GM23338 (cell line): ENCODE measurements at regions not wholly inside any gene's neighbourhood (a gene's known extent, or its start where the extent isn't known, plus 50 kb on each side); places are given as distances from the start of the nearest gene placed in this dataset.
A peak's percentile ranks its signal among the peaks of the same experiment; 100 is the strongest.

ENCODE experiments used
- ATAC-seq: fragments of 200-7000 bp; cut with Tn5 transposase; 3 replicates; pipeline ENCODE4 v1.9.1; 2020
- DNase-seq: peaks from one replicate; pipeline ENCODE4 v3.0.0-alpha.2; 2015; ENCODE audit warnings: low spot score
- H2AFZ ChIP-seq: fragments of 200-600 bp; sonication (generic); 2 replicates; pipeline ENCODE4 v1.8.0; 2016; ENCODE audit warnings: antibody characterized with exemption, mild to moderate bottlenecking, moderate library complexity
- H3F3A ChIP-seq: fragments of 200-600 bp; sonication (generic); replicated peaks from 2 replicates; pipeline ENCODE4 v1.8.0; 2017; ENCODE audit warnings: antibody characterized with exemption, mixed run types, low read depth
- H3K27ac ChIP-seq: fragments of 200-600 bp; sonication (generic); 2 replicates; pipeline ENCODE4 v1.6.1; 2016; ENCODE audit warnings: low read depth
- H3K27me3 ChIP-seq: fragments of 200-600 bp; sonication (generic); 2 replicates; pipeline ENCODE4 v1.8.0; 2016; ENCODE audit warnings: mild to moderate bottlenecking, mixed run types, moderate library complexity; ENCODE audit not compliant: insufficient read depth
- H3K36me3 ChIP-seq: fragments of 200-600 bp; sonication (generic); 2 replicates; pipeline ENCODE4 v1.8.0; 2016; ENCODE audit warnings: mild to moderate bottlenecking; ENCODE audit not compliant: insufficient read depth
- H3K4me1 ChIP-seq: fragments of 200-600 bp; sonication (generic); 2 replicates; pipeline ENCODE4 v1.8.0; 2016; ENCODE audit warnings: mild to moderate bottlenecking, moderate library complexity; ENCODE audit not compliant: insufficient read depth
- H3K4me2 ChIP-seq: fragments of 200-600 bp; sonication (generic); 2 replicates; pipeline ENCODE4 v1.7.1; 2017; ENCODE audit warnings: mixed run types
- H3K4me3 ChIP-seq: fragments of 200-600 bp; sonication (generic); 2 replicates; pipeline ENCODE4 v1.6.1; 2016; ENCODE audit warnings: mixed run types
- H3K79me2 ChIP-seq: fragments of 200-600 bp; sonication (generic); replicated peaks from 2 replicates; pipeline ENCODE4 v1.8.0; 2017; ENCODE audit warnings: mild to moderate bottlenecking; ENCODE audit not compliant: insufficient read depth
- H3K9me2 ChIP-seq: fragments of 200-600 bp; sonication (generic); 2 replicates; pipeline ENCODE4 v1.8.0; 2017; ENCODE audit not compliant: insufficient read depth
- H4K20me1 ChIP-seq: fragments of 200-600 bp; sonication (generic); replicated peaks from 2 replicates; pipeline ENCODE4 v1.8.0; 2017; ENCODE audit warnings: mild to moderate bottlenecking; ENCODE audit not compliant: insufficient read depth
- H3K27ac Mint-ChIP-seq: 2 replicates; pipeline ENCODE4 v1.8.0; 2020; ENCODE audit warnings: inconsistent platforms, mild to moderate bottlenecking, moderate library complexity, mixed read lengths
- H3K27me3 Mint-ChIP-seq: 3 replicates; pipeline ENCODE4 v1.8.0; 2022; ENCODE audit warnings: low read depth, mild to moderate bottlenecking, moderate library complexity, mixed read lengths, inconsistent platforms; ENCODE audit not compliant: insufficient read depth, poor library complexity
- H3K36me3 Mint-ChIP-seq: 3 replicates; pipeline ENCODE4 v1.8.0; 2021; ENCODE audit warnings: low read depth, mild to moderate bottlenecking, inconsistent platforms, moderate library complexity, mixed read lengths
- H3K4me1 Mint-ChIP-seq: 3 replicates; pipeline ENCODE4 v1.8.0; 2020; ENCODE audit warnings: mild to moderate bottlenecking, inconsistent platforms, mixed read lengths
- H3K4me3 Mint-ChIP-seq: 3 replicates; pipeline ENCODE4 v1.8.0; 2021; ENCODE audit warnings: moderate library complexity, mild to moderate bottlenecking, inconsistent platforms, mixed read lengths
- H3K9me3 Mint-ChIP-seq: 3 replicates; pipeline ENCODE4 v1.8.0; 2020; ENCODE audit warnings: moderate library complexity, mild to moderate bottlenecking, inconsistent platforms, mixed read lengths
- EZH2phosphoT487 ChIP-seq: fragments of 200-600 bp; sonication (generic); IDR thresholded peaks from one replicate; pipeline ENCODE4 v1.8.1; 2018; ENCODE audit warnings: antibody characterized with exemption; ENCODE audit not compliant: unreplicated experiment
- NANOG ChIP-seq: IDR thresholded peaks from 2 replicates; pipeline ENCODE4 v1.6.1; 2016; ENCODE audit warnings: antibody characterized with exemption, borderline replicate concordance
- REST ChIP-seq: IDR thresholded peaks from one replicate; pipeline ENCODE4 v1.6.1; 2018; ENCODE audit warnings: antibody characterized with exemption; ENCODE audit not compliant: unreplicated experiment
- TF ChIP-seq, protein P1 (sequence below), 2 experiments: fragments of 200-600 bp in 1 of 2; sonication (generic) in 1 of 2; conservative IDR thresholded peaks; 2 replicates each; pipeline versions ENCODE4 v1.5.1 to v1.6.1; 2016 to 2017; ENCODE audit warnings: antibody characterized with exemption in 2 of 2, low read depth in 2 of 2, mild to moderate bottlenecking in 2 of 2, moderate library complexity in 1 of 2

DNA sequence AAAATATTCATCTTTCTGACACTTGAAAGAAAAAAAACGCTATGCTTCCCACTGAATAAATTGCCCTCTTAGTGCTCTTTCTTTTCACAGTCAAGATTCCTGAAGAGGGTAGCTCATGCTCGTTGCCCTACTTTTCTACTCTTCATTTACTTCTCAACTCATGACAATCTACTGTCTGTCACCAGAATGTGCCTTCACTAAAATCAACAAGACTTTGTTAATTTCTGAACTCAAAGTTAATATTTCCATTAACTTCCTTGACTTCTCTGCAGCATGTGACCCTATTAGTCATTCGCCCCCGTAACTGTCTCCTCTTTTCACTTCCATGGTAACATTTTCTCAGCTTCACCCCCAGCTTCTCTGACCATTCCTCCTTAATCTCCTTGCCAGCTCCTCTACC lies 98.9 kb upstream of the MAPRE2 start:
- Histone ChIP-seq H3K9me2 (no peaks in the 10 kb centered on the region), H3F3A (no peaks in the 10 kb centered on the region), H3K4me2 (no peak overlapping the region), H2AFZ (0 out of 2 replicates have a peak overlapping the region, but pooled peaks have one; percentile 35), H3K4me1 (peaks cover 5% of the 10 kb centered on the region; the same call in 1 of the 2 replicates), H3K27me3 (no peaks in the 10 kb centered on the region), H4K20me1 (no peaks in the 10 kb centered on the region), H3K36me3 (no peaks in the 10 kb centered on the region), H3K4me3 (no peak overlapping the region), H3K27ac (no peak overlapping the region), H3K79me2 (no peaks in the 10 kb centered on the region)
- Mint-ChIP-seq H3K9me3 (no peaks in the 10 kb centered on the region), H3K4me1 (peaks cover 10% of the 10 kb centered on the region; the same call in 2 of the 3 replicates), H3K4me3 (no peak overlapping the region), H3K36me3 (no peaks in the 10 kb centered on the region), H3K27ac (no peak overlapping the region), H3K27me3 (no peaks in the 10 kb centered on the region)
- no peak for TF ChIP-seq EZH2phosphoT487
- no peak for TF ChIP-seq REST
- ATAC-seq = no peak
- DNase-seq = no peak

DNA sequence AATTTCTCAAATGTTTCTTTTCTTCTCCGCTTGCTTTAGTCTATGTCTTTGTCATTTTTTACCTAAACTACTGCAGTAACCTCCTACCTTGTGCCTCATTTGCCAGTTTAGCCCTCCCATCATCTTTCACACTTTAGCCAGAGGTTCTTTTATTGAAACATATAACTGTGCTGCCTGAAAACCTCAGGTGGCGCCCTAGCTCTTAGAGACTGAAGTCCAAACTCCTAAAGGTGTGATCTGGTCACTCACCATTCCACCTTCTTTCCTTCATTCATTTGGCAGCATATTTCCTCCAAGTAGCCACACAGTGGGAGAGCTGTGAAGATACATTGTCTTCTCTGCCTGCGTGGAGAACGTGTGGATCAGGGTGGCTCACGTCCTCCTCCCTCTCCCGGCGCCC lies 98.2 kb upstream of the MAPRE2 start:
- peak; percentile 59 for ATAC-seq
- H4K20me1 ChIP-seq = no peaks in the 10 kb centered on the region
- no peaks in the 10 kb centered on the region for H3K9me3 Mint-ChIP-seq

More for the DNA sequence above, 98.2 kb upstream of the MAPRE2 start:
- TF ChIP-seq, protein P1, sequence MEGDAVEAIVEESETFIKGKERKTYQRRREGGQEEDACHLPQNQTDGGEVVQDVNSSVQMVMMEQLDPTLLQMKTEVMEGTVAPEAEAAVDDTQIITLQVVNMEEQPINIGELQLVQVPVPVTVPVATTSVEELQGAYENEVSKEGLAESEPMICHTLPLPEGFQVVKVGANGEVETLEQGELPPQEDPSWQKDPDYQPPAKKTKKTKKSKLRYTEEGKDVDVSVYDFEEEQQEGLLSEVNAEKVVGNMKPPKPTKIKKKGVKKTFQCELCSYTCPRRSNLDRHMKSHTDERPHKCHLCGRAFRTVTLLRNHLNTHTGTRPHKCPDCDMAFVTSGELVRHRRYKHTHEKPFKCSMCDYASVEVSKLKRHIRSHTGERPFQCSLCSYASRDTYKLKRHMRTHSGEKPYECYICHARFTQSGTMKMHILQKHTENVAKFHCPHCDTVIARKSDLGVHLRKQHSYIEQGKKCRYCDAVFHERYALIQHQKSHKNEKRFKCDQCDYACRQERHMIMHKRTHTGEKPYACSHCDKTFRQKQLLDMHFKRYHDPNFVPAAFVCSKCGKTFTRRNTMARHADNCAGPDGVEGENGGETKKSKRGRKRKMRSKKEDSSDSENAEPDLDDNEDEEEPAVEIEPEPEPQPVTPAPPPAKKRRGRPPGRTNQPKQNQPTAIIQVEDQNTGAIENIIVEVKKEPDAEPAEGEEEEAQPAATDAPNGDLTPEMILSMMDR (conservative IDR thresholded peaks at IDR 0.05; ENCODE audit: low read depth in 2 of 2) = peak; percentile 49 to 59
- no peak for TF ChIP-seq NANOG
- Histone ChIP-seq H3K9me2 (no peaks in the 10 kb centered on the region), H3K4me1 (peaks cover 5% of the 10 kb centered on the region; the same call in 1 of the 2 replicates), H3K4me2 (no peak overlapping the region), H3K4me3 (no peak overlapping the region), H2AFZ (0 out of 2 replicates have a peak overlapping the region, but pooled peaks have one; percentile 33), H3K36me3 (no peaks in the 10 kb centered on the region), H3K27me3 (no peaks in the 10 kb centered on the region), H3F3A (no peaks in the 10 kb centered on the region), H3K79me2 (no peaks in the 10 kb centered on the region), H3K27ac (no peak overlapping the region)
- H3K4me3 Mint-ChIP-seq = no peak overlapping the region
- no peaks in the 10 kb centered on the region for H3K36me3 Mint-ChIP-seq
- no peak overlapping the region for H3K27ac Mint-ChIP-seq
- peak; percentile 43 for DNase-seq
- H3K27me3 Mint-ChIP-seq = no peaks in the 10 kb centered on the region
- peaks cover 17% of the 10 kb centered on the region; the same call in 2 of the 3 replicates for H3K4me1 Mint-ChIP-seq
